GM18508 (cell line): ENCODE measurements at regions not wholly inside any gene's neighbourhood (a gene's known extent, or its start where the extent isn't known, plus 50 kb on each side); places are given as distances from the start of the nearest gene placed in this dataset.

Experiments used
- ATAC-seq: cut with Tn5 transposase; IDR thresholded peaks from one replicate; pipeline ENCODE4 v1.9.1; 2021; ENCODE audit warnings: moderate number of reproducible peaks; ENCODE audit not compliant: insufficient read depth, unreplicated experiment

- no peak for ATAC-seq
Measured at GRCh38 chr17:14405189-14405588, 104.3 kb downstream of the HS3ST3B1 start.
